ENCODE measurements at regions not wholly inside any gene's neighbourhood (a gene's known extent, or its start where the extent isn't known, plus 50 kb on each side); places are given as distances from the start of the nearest gene placed in this dataset.
A peak's percentile ranks its signal among the peaks of the same experiment; 100 is the strongest.

- DNase-seq (ENCODE audit: low read depth) = no peak
Measured at GRCh38 chr2:122179492-122180165, 424.2 kb downstream of the TSN start.

GRCh38 chr2:122180972-122181371, 425.5 kb downstream of the TSN start:
- DNase-seq (ENCODE audit: low read depth) = no peak

- no peak for DNase-seq (ENCODE audit: low read depth)
Measured at GRCh38 chr2:122182616-122183355, 427.3 kb downstream of the TSN start.

GRCh38 chr2:122183890-122184289, 428.4 kb downstream of the TSN start:
- no peak for DNase-seq (ENCODE audit: low read depth)

GRCh38 chr2:122186761-122187222, 431.3 kb downstream of the TSN start:
- no peak for DNase-seq (ENCODE audit: low read depth)

GRCh38 chr2:122191331-122191730, 435.9 kb downstream of the TSN start:
- DNase-seq (ENCODE audit: low read depth) = peak; percentile 50

GRCh38 chr2:122193622-122194021, 438.2 kb downstream of the TSN start:
- DNase-seq (ENCODE audit: low read depth) = no peak

- DNase-seq (ENCODE audit: low read depth) = no peak
Measured at GRCh38 chr2:122194546-122194945, 439.1 kb downstream of the TSN start.

GRCh38 chr2:122203523-122203922, 448.1 kb downstream of the TSN start:
- peak; percentile 98 for DNase-seq (ENCODE audit: low read depth)

GRCh38 chr2:122205641-122206040, 450.2 kb downstream of the TSN start:
- DNase-seq (ENCODE audit: low read depth) = no peak

- no peak for DNase-seq (ENCODE audit: low read depth)
Measured at GRCh38 chr2:122206101-122206500, 450.6 kb downstream of the TSN start.

GRCh38 chr2:122209377-122209776, 453.9 kb downstream of the TSN start:
- DNase-seq (ENCODE audit: low read depth) = no peak

- DNase-seq (ENCODE audit: low read depth) = no peak
Measured at GRCh38 chr2:122210065-122210464, 454.6 kb downstream of the TSN start.

- no peak for DNase-seq (ENCODE audit: low read depth)
Measured at GRCh38 chr2:122210898-122211856, 455.7 kb downstream of the TSN start.

GRCh38 chr2:122213312-122213711, 457.9 kb downstream of the TSN start:
- DNase-seq (ENCODE audit: low read depth) = no peak

GRCh38 chr2:122216071-122216470, 460.6 kb downstream of the TSN start:
- DNase-seq (ENCODE audit: low read depth) = no peak

GRCh38 chr2:122216901-122217300, 461.4 kb downstream of the TSN start:
- DNase-seq (ENCODE audit: low read depth) = no peak

- no peak for DNase-seq (ENCODE audit: low read depth)
Measured at GRCh38 chr2:122218596-122218995, 463.1 kb downstream of the TSN start.

GRCh38 chr2:122219504-122219903, 464.1 kb downstream of the TSN start:
- DNase-seq (ENCODE audit: low read depth) = no peak

GRCh38 chr2:122221665-122222064, 466.2 kb downstream of the TSN start:
- no peak for DNase-seq (ENCODE audit: low read depth)

- no peak for DNase-seq (ENCODE audit: low read depth)
Measured at GRCh38 chr2:122231296-122231695, 475.8 kb downstream of the TSN start.

GRCh38 chr2:122233372-122233771, 477.9 kb downstream of the TSN start:
- no peak for DNase-seq (ENCODE audit: low read depth)

Data from HS-27A (cell line).